ENCODE measurements at regions not wholly inside any gene's neighbourhood (a gene's known extent, or its start where the extent isn't known, plus 50 kb on each side); places are given as distances from the start of the nearest gene placed in this dataset.

DNA sequence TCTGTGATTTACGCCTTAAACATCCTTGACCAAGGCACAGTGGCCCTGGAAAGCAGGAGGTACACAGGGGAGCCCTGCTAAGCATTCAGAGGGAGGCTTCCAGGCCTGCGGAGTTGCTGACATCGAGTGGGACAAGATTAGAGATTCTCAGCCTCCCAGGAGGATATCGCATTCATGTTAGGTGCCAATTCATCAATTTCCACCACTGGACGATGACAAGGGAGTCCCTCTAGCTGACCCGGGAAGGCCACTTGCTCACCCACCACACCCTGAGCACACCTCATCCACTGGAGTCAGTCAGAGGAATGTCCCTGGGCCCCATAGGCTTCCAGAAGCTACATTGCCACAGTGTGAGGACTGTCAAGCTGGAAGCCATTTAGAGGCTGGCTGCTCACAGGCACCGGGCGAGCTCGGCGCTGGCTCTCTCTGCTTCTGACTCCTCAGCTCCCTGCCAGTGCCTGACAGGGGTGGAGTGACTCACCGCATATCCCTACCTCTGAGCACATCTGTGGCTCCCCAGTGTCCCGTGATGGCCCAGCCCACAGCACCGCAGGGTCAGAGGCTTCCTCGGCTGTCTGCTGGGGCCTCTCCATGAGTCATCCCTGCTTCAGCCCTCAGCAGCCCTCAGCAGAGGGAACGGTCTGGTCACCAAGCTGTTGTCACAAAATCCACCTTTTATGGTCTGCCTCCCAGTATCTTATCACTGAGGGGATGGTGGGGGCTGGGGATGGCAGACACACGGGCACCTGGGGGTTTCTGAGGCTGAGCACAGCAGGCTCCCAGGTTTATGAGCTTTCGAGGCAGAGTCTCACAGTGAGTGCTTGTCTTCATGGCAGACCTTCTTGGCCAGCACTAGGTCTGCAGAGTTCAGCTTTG is 117.5 kb downstream of the ZNF608 start (continued):
- TF ChIP-seq, protein P1, sequence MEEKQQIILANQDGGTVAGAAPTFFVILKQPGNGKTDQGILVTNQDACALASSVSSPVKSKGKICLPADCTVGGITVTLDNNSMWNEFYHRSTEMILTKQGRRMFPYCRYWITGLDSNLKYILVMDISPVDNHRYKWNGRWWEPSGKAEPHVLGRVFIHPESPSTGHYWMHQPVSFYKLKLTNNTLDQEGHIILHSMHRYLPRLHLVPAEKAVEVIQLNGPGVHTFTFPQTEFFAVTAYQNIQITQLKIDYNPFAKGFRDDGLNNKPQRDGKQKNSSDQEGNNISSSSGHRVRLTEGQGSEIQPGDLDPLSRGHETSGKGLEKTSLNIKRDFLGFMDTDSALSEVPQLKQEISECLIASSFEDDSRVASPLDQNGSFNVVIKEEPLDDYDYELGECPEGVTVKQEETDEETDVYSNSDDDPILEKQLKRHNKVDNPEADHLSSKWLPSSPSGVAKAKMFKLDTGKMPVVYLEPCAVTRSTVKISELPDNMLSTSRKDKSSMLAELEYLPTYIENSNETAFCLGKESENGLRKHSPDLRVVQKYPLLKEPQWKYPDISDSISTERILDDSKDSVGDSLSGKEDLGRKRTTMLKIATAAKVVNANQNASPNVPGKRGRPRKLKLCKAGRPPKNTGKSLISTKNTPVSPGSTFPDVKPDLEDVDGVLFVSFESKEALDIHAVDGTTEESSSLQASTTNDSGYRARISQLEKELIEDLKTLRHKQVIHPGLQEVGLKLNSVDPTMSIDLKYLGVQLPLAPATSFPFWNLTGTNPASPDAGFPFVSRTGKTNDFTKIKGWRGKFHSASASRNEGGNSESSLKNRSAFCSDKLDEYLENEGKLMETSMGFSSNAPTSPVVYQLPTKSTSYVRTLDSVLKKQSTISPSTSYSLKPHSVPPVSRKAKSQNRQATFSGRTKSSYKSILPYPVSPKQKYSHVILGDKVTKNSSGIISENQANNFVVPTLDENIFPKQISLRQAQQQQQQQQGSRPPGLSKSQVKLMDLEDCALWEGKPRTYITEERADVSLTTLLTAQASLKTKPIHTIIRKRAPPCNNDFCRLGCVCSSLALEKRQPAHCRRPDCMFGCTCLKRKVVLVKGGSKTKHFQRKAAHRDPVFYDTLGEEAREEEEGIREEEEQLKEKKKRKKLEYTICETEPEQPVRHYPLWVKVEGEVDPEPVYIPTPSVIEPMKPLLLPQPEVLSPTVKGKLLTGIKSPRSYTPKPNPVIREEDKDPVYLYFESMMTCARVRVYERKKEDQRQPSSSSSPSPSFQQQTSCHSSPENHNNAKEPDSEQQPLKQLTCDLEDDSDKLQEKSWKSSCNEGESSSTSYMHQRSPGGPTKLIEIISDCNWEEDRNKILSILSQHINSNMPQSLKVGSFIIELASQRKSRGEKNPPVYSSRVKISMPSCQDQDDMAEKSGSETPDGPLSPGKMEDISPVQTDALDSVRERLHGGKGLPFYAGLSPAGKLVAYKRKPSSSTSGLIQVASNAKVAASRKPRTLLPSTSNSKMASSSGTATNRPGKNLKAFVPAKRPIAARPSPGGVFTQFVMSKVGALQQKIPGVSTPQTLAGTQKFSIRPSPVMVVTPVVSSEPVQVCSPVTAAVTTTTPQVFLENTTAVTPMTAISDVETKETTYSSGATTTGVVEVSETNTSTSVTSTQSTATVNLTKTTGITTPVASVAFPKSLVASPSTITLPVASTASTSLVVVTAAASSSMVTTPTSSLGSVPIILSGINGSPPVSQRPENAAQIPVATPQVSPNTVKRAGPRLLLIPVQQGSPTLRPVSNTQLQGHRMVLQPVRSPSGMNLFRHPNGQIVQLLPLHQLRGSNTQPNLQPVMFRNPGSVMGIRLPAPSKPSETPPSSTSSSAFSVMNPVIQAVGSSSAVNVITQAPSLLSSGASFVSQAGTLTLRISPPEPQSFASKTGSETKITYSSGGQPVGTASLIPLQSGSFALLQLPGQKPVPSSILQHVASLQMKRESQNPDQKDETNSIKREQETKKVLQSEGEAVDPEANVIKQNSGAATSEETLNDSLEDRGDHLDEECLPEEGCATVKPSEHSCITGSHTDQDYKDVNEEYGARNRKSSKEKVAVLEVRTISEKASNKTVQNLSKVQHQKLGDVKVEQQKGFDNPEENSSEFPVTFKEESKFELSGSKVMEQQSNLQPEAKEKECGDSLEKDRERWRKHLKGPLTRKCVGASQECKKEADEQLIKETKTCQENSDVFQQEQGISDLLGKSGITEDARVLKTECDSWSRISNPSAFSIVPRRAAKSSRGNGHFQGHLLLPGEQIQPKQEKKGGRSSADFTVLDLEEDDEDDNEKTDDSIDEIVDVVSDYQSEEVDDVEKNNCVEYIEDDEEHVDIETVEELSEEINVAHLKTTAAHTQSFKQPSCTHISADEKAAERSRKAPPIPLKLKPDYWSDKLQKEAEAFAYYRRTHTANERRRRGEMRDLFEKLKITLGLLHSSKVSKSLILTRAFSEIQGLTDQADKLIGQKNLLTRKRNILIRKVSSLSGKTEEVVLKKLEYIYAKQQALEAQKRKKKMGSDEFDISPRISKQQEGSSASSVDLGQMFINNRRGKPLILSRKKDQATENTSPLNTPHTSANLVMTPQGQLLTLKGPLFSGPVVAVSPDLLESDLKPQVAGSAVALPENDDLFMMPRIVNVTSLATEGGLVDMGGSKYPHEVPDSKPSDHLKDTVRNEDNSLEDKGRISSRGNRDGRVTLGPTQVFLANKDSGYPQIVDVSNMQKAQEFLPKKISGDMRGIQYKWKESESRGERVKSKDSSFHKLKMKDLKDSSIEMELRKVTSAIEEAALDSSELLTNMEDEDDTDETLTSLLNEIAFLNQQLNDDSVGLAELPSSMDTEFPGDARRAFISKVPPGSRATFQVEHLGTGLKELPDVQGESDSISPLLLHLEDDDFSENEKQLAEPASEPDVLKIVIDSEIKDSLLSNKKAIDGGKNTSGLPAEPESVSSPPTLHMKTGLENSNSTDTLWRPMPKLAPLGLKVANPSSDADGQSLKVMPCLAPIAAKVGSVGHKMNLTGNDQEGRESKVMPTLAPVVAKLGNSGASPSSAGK (IDR thresholded peaks at IDR 0.05), result no peak
- TF ChIP-seq, protein P2, sequence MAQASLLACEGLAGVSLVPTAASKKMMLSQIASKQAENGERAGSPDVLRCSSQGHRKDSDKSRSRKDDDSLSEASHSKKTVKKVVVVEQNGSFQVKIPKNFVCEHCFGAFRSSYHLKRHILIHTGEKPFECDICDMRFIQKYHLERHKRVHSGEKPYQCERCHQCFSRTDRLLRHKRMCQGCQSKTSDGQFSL (CRISPR knock-in tag; IDR thresholded peaks at IDR 0.05), result no peak
- TF ChIP-seq, protein P2 (tag; IDR thresholded peaks at IDR 0.05), result no peak
- TF ChIP-seq, protein P3, sequence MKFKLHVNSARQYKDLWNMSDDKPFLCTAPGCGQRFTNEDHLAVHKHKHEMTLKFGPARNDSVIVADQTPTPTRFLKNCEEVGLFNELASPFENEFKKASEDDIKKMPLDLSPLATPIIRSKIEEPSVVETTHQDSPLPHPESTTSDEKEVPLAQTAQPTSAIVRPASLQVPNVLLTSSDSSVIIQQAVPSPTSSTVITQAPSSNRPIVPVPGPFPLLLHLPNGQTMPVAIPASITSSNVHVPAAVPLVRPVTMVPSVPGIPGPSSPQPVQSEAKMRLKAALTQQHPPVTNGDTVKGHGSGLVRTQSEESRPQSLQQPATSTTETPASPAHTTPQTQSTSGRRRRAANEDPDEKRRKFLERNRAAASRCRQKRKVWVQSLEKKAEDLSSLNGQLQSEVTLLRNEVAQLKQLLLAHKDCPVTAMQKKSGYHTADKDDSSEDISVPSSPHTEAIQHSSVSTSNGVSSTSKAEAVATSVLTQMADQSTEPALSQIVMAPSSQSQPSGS (CRISPR knock-in tag; IDR thresholded peaks at IDR 0.05), result peak; percentile 22; the same call in 1 of the 2 replicates
- TF ChIP-seq EHMT2 (IDR thresholded peaks at IDR 0.05), result no peak
- TF ChIP-seq, protein P4, sequence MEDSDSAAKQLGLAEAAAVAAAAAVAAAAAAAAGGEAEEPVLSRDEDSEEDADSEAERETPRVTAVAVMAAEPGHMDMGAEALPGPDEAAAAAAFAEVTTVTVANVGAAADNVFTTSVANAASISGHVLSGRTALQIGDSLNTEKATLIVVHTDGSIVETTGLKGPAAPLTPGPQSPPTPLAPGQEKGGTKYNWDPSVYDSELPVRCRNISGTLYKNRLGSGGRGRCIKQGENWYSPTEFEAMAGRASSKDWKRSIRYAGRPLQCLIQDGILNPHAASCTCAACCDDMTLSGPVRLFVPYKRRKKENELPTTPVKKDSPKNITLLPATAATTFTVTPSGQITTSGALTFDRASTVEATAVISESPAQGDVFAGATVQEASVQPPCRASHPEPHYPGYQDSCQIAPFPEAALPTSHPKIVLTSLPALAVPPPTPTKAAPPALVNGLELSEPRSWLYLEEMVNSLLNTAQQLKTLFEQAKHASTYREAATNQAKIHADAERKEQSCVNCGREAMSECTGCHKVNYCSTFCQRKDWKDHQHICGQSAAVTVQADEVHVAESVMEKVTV (CRISPR knock-in tag; IDR thresholded peaks at IDR 0.05), result no peak
- TF ChIP-seq, protein P5, sequence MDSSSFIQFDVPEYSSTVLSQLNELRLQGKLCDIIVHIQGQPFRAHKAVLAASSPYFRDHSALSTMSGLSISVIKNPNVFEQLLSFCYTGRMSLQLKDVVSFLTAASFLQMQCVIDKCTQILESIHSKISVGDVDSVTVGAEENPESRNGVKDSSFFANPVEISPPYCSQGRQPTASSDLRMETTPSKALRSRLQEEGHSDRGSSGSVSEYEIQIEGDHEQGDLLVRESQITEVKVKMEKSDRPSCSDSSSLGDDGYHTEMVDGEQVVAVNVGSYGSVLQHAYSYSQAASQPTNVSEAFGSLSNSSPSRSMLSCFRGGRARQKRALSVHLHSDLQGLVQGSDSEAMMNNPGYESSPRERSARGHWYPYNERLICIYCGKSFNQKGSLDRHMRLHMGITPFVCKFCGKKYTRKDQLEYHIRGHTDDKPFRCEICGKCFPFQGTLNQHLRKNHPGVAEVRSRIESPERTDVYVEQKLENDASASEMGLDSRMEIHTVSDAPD (CRISPR knock-in tag; IDR thresholded peaks at IDR 0.05), result no peak
- TF ChIP-seq MTA3 (IDR thresholded peaks at IDR 0.05; ENCODE audit: borderline replicate concordance), result peak; percentile 83; the same call in 1 of the 2 replicates

Data from K562 (cell line).